Inflammatory macrophage (primary cell): ENCODE measurements at regions not wholly inside any gene's neighbourhood (a gene's known extent, or its start where the extent isn't known, plus 50 kb on each side); places are given as distances from the start of the nearest gene placed in this dataset.

Experiments
- DNase-seq, 2 donors: peaks; one replicate each; pipeline ENCODE4 v3.0.0-alpha.2; 2020 to 2022

DNA sequence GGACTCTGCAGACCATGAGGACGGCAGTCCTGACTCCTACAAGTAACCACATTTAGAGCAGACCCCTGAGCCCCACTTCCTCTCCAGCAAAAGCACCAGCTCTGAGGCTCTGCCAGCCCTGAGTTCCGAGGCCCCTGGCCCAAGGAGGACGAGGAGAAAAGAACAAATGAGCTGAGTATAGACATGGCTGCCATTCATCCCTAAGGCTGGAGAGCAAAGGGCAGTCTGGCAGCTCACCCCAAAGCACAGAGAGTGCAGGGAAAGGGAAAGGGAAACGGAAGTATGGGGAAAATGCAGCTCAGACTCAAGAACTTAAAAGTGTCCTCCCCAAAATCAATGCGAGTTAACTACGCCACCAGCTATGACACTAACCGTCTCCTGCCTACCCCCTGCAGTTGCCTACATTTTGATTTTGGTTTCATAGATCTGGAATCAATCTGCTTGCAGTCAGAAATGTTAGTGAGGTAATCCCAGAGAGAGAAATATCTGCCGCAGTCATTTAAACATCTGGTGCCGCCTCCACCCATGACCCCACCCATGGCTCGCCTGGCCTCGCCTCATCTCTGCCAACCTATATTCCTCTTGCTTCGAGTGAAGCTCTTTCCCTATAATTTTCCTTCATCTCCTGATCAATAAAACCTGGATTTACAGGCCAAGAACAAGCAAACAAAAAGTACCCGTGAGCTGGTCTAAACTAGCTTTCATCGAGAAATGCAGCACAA lies 49.6 kb upstream of the AFDN start:
- DNase-seq, result no peak
